Type B pancreatic cell (in vitro differentiated cells): ENCODE measurements at regions not wholly inside any gene's neighbourhood (a gene's known extent, or its start where the extent isn't known, plus 50 kb on each side); places are given as distances from the start of the nearest gene placed in this dataset.
"Not testable (repeated sequence)": the region's sequence is repeated elsewhere in the genome, so short reads cannot be mapped to it uniquely, and the experiment has no call there.

Experiments used
- DNase-seq: peaks from one replicate; pipeline ENCODE4 v3.0.0; 2021; ENCODE audit warnings: mixed read lengths; ENCODE audit not compliant: unreplicated experiment; ENCODE audit errors: extremely low spot score
- H3K27ac Mint-ChIP-seq: 2 replicates; pipeline ENCODE4 v1.8.0; 2021; ENCODE audit warnings: mild to moderate bottlenecking, mixed read lengths
- H3K27me3 Mint-ChIP-seq: 2 replicates; pipeline ENCODE4 v1.8.0; 2021; ENCODE audit warnings: mixed read lengths
- H3K36me3 Mint-ChIP-seq: 2 replicates; pipeline ENCODE4 v1.8.0; 2021; ENCODE audit warnings: mixed read lengths
- H3K4me1 Mint-ChIP-seq: one replicate; pipeline ENCODE4 v1.8.0; 2021; ENCODE audit warnings: mixed read lengths; ENCODE audit not compliant: unreplicated experiment
- H3K4me3 Mint-ChIP-seq: 2 replicates; pipeline ENCODE4 v1.8.0; 2021; ENCODE audit warnings: mild to moderate bottlenecking, mixed read lengths
- H3K9me3 Mint-ChIP-seq: 2 replicates; pipeline ENCODE4 v1.8.0; 2021; ENCODE audit warnings: mixed read lengths
- CTCF ChIP-seq: fragments of 200-600 bp; sonication (generic); conservative IDR thresholded peaks from 2 replicates; pipeline ENCODE4 v1.5.0; 2021; ENCODE audit warnings: antibody characterized with exemption, mild to moderate bottlenecking

GRCh38 chr18:21963336-21963735 lies 206.1 kb upstream of the GATA6 start:
- no peak for DNase-seq
- no peaks in the 10 kb centered on the region for H3K4me1 Mint-ChIP-seq
- H3K36me3 Mint-ChIP-seq, result no peaks in the 10 kb centered on the region
- no peak overlapping the region for H3K27ac Mint-ChIP-seq
- H3K27me3 Mint-ChIP-seq, result peaks cover 12% of the 10 kb centered on the region
- no peaks in the 10 kb centered on the region for H3K9me3 Mint-ChIP-seq
- no peak overlapping the region for H3K4me3 Mint-ChIP-seq
- TF ChIP-seq CTCF, result no peak

- H3K27me3 Mint-ChIP-seq, result peaks cover 4% of the 10 kb centered on the region
- no peaks in the 10 kb centered on the region for H3K36me3 Mint-ChIP-seq
- no peak for TF ChIP-seq CTCF
- no peak overlapping the region for H3K27ac Mint-ChIP-seq
- H3K4me1 Mint-ChIP-seq, result no peaks in the 10 kb centered on the region
- no peaks in the 10 kb centered on the region for H3K9me3 Mint-ChIP-seq
- H3K4me3 Mint-ChIP-seq, result no peak overlapping the region
- no peak for DNase-seq
Measured at GRCh38 chr18:21968338-21968737, 201.1 kb upstream of the GATA6 start.

- Mint-ChIP-seq H3K27me3 (no peaks in the 10 kb centered on the region), H3K9me3 (no peaks in the 10 kb centered on the region), H3K4me1 (peaks cover 5% of the 10 kb centered on the region), H3K4me3 (no peak overlapping the region), H3K36me3 (no peaks in the 10 kb centered on the region), H3K27ac (no peak overlapping the region)
- no peak for TF ChIP-seq CTCF
- no peak for DNase-seq
Measured at GRCh38 chr18:21972281-21972680, 197.1 kb upstream of the GATA6 start.

- not testable (repeated sequence) for H3K4me3 Mint-ChIP-seq, DNase-seq, H3K27ac Mint-ChIP-seq, H3K27me3 Mint-ChIP-seq, H3K36me3 Mint-ChIP-seq, H3K9me3 Mint-ChIP-seq
- H3K4me1 Mint-ChIP-seq, result peaks cover 26% of the 10 kb centered on the region
Measured at GRCh38 chr18:21975954-21976353, 193.4 kb upstream of the GATA6 start.

GRCh38 chr18:21978546-21979170 lies 190.7 kb upstream of the GATA6 start:
- TF ChIP-seq CTCF, result no peak
- Mint-ChIP-seq H3K9me3 (no peaks in the 10 kb centered on the region), H3K27me3 (no peaks in the 10 kb centered on the region), H3K4me1 (peaks cover 32% of the 10 kb centered on the region), H3K36me3 (no peaks in the 10 kb centered on the region), H3K27ac (peak overlapping the region; percentile 19), H3K4me3 (peak overlapping the region; percentile 69)
- DNase-seq, result no peak

- H3K27me3 Mint-ChIP-seq, result no peaks in the 10 kb centered on the region
- no peak for DNase-seq
- H3K27ac Mint-ChIP-seq, result peak overlapping the region; percentile 19
- peak overlapping the region; percentile 51 for H3K4me3 Mint-ChIP-seq
- H3K36me3 Mint-ChIP-seq, result no peaks in the 10 kb centered on the region
- H3K4me1 Mint-ChIP-seq, result peaks cover 32% of the 10 kb centered on the region
- no peak for TF ChIP-seq CTCF
- H3K9me3 Mint-ChIP-seq, result no peaks in the 10 kb centered on the region
Measured at GRCh38 chr18:21979171-21979560, 190.2 kb upstream of the GATA6 start.
